Neutrophil (primary cell): ENCODE measurements at regions not wholly inside any gene's neighbourhood (a gene's known extent, or its start where the extent isn't known, plus 50 kb on each side); places are given as distances from the start of the nearest gene placed in this dataset.

Experiments used
- H3K27ac ChIP-seq: fragments of 200-600 bp; sonication (generic); 2 replicates; pipeline ENCODE4 v1.5.1; 2016; ENCODE audit warnings: mild to moderate bottlenecking, moderate library complexity
- H3K27me3 ChIP-seq: fragments of 200-600 bp; sonication (generic); 2 replicates; pipeline ENCODE4 v1.6.0; 2016; ENCODE audit warnings: mild to moderate bottlenecking
- H3K36me3 ChIP-seq: fragments of 200-600 bp; sonication (generic); 2 replicates; pipeline ENCODE4 v1.5.1; 2017
- H3K4me1 ChIP-seq, 2 experiments: fragments of 200-600 bp in 1 of 2; sonication (generic) in 1 of 2; 1 replicate in 1 of 2; 2 replicates in 1 of 2; pipeline versions ENCODE4 v1.5.1 to v1.6.1; 2013 to 2016; ENCODE audit warnings: low read depth in 1 of 2, low read length in 1 of 2, mild to moderate bottlenecking in 1 of 2, moderate library complexity in 1 of 2; ENCODE audit not compliant: control insufficient read depth in 1 of 2, insufficient read depth in 1 of 2
- H3K4me3 ChIP-seq, 2 experiments: fragments of 200-600 bp in 1 of 2; sonication (generic) in 1 of 2; 1 replicate in 1 of 2; 2 replicates in 1 of 2; pipeline ENCODE4 v1.5.1; 2013 to 2016; ENCODE audit warnings: low read depth in 1 of 2, low read length in 1 of 2, mild to moderate bottlenecking in 1 of 2, moderate library complexity in 1 of 2
- H3K9me3 ChIP-seq: fragments of 200-600 bp; sonication (generic); 2 replicates; pipeline ENCODE4 v1.5.1; 2016
- TF ChIP-seq, protein P1 (sequence below): fragments of 200-600 bp; sonication (generic); IDR thresholded peaks from 2 replicates; pipeline ENCODE4 v1.5.1; 2016; ENCODE audit warnings: antibody characterized with exemption

DNA sequence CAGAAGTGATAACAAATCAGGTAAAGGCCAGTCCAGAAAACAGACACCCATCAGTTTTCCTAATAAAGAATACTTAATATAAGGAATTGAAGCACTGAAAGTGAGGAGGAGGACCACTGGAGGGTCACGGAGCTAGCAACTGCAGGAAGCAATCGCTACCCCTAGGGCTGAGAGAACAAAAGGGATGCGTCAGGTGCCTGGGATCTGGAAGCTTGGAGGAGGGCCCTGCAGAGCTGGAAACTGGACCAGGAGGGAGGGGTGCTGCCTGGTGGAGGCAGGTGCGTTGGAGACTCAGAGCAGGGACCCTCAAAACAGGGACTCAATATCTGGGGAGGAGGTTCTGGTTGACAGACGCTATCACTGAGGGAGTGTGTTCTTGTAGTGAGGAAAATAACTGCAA lies 308.1 kb upstream of the RASGRP1 start:
- Histone ChIP-seq H3K9me3 (no peaks in the 10 kb centered on the region), H3K4me3 (no peak overlapping the region)
- TF ChIP-seq, protein P1, sequence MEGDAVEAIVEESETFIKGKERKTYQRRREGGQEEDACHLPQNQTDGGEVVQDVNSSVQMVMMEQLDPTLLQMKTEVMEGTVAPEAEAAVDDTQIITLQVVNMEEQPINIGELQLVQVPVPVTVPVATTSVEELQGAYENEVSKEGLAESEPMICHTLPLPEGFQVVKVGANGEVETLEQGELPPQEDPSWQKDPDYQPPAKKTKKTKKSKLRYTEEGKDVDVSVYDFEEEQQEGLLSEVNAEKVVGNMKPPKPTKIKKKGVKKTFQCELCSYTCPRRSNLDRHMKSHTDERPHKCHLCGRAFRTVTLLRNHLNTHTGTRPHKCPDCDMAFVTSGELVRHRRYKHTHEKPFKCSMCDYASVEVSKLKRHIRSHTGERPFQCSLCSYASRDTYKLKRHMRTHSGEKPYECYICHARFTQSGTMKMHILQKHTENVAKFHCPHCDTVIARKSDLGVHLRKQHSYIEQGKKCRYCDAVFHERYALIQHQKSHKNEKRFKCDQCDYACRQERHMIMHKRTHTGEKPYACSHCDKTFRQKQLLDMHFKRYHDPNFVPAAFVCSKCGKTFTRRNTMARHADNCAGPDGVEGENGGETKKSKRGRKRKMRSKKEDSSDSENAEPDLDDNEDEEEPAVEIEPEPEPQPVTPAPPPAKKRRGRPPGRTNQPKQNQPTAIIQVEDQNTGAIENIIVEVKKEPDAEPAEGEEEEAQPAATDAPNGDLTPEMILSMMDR = no peak

DNA sequence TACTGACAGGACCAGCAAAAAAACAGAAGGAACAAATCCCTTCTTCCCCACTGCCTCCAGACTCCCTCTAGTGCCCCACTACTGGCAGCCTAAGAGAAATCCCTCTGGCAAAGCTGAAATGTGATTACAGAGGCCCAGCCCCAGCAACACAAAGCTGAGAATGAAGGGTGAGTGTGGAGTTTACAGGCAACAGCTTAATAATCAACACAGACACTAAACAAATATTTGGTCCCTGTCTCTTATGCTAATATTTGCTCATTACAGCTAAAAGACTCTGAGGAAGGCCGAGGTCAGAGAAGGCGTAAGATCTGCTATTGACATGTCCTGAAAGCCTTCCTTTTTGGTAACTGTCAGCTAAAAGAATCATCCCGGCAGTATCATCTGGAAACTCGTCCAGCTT lies 308.5 kb upstream of the RASGRP1 start:
- Histone ChIP-seq H3K27me3 (no peaks in the 10 kb centered on the region), H3K9me3 (no peaks in the 10 kb centered on the region), H3K27ac (no peak overlapping the region), H3K4me1 (no peaks in the 10 kb centered on the region), H3K36me3 (no peaks in the 10 kb centered on the region), H3K4me3 (no peak overlapping the region)
- TF ChIP-seq, protein P1 = no peak

More for the DNA sequence above, 308.1 kb upstream of the RASGRP1 start:
- no peak overlapping the region for H3K27ac ChIP-seq
- H3K27me3 ChIP-seq = no peaks in the 10 kb centered on the region
- H3K36me3 ChIP-seq = no peaks in the 10 kb centered on the region
- H3K4me1 ChIP-seq = no peaks in the 10 kb centered on the region

DNA sequence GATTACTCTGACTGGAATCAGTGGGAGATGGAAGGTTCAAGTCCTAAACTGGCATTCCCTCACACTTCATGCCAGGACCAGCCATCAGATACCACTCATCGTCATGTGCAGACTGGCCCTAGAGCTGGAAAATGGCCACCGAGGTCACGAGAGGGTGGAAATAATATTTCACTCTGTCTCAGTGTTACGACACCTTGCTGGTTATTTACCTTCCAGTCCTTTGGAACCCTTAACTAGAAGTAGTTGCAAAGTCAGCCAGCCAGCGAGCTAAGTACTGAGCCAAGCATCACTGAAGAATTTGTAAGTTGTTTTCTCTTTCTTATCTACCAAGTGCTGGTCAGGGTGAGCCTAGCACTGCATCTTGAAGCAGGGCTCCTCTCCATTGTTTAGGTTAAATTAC lies 309.9 kb upstream of the RASGRP1 start:
- Histone ChIP-seq H3K4me3 (no peak overlapping the region), H3K9me3 (no peaks in the 10 kb centered on the region), H3K36me3 (no peaks in the 10 kb centered on the region), H3K27ac (no peak overlapping the region), H3K4me1 (no peaks in the 10 kb centered on the region), H3K27me3 (no peaks in the 10 kb centered on the region)
- TF ChIP-seq, protein P1 = no peak

DNA sequence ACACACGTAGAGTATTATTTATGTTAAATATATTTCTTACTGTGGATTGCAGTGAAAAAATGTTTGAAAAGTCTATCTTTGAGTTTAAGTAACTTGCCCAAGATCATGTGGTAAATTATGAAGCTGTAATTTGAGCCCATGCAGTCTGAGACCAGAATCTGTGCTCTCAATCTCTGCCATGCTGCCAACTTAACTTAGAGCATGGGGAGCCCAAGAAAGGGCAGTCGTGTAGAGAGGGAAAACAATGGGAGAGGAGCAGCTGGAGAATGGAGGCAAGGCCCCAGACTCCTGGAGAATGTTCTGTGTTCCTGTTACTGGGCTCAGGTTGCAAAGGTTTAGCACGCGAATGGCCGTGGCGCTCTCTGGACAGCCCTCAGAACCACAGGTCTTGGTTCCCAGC lies 311.6 kb upstream of the RASGRP1 start:
- no peak overlapping the region for H3K27ac ChIP-seq
- no peak overlapping the region for H3K4me3 ChIP-seq
- no peaks in the 10 kb centered on the region for H3K9me3 ChIP-seq
- no peaks in the 10 kb centered on the region for H3K36me3 ChIP-seq
- TF ChIP-seq, protein P1 = no peak
- no peaks in the 10 kb centered on the region for H3K27me3 ChIP-seq
- no peaks in the 10 kb centered on the region for H3K4me1 ChIP-seq

DNA sequence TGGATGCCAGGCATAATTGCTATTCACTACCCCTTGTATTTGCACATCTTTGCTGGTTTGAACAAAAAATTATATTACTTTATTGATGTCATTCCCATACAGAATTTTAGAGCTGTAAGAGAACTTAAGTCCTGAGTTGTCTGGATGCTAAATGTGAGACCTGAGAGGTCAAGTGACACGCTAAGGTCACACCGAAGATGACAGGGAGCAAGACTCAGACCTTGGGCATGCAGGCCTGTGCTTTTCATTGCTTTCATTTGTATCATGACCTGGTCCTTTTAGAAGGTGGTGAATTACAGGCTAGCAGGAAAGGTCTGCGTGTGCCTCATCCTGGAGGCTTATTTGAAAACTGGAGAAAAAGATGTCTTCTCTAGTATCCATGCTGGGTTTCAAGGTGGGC lies 312.0 kb upstream of the RASGRP1 start:
- Histone ChIP-seq H3K36me3 (no peaks in the 10 kb centered on the region), H3K4me1 (no peaks in the 10 kb centered on the region), H3K9me3 (no peaks in the 10 kb centered on the region), H3K4me3 (no peak overlapping the region), H3K27ac (no peak overlapping the region), H3K27me3 (no peaks in the 10 kb centered on the region)
- TF ChIP-seq, protein P1 = no peak

DNA sequence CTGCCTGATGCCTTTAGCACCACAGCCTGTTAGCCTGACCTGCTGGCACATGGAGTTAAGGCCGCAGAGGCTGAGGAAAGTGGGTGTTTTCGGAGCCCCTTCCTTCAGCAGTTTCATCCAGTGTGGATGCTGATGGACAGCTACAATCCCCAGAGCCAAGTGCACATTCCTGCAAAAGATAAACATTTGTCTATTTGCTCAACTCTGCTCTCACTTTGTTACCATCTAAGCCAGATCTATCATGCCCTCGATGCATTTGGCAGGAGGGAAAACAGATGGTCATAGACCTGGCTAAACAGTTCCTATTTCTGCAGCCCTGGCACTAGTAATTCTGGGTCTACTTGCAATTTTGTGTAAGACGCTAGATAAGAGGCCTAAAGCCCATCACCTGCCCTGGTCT lies 312.9 kb upstream of the RASGRP1 start:
- Histone ChIP-seq H3K4me1 (no peaks in the 10 kb centered on the region), H3K4me3 (no peak overlapping the region), H3K27me3 (no peaks in the 10 kb centered on the region), H3K36me3 (no peaks in the 10 kb centered on the region), H3K27ac (no peak overlapping the region), H3K9me3 (no peaks in the 10 kb centered on the region)
- TF ChIP-seq, protein P1 = no peak
